ENCODE measurements at regions not wholly inside any gene's neighbourhood (a gene's known extent, or its start where the extent isn't known, plus 50 kb on each side); places are given as distances from the start of the nearest gene placed in this dataset.

DNA sequence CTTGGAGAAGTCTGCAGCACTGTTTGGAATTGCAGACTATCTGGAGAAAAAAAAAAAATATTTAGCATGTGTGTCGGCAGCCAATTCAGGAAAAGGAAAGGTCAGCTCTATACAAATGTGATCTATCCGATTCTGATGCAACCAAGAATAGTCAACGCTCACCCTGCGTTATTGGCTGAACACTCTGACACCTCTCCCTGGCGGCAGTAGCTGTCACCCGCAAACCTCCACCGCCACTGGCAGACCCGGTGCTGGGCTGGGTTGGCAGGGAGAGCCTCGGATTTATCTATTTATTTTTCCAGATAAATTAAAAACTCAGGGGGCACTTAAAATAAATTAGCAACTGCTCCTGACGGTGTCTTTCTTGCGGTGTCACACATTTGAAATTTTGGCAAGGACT, 409.7 kb downstream of the VRK1 start:
- Histone ChIP-seq H3K9me3 (ENCODE audit: control insufficient read depth, insufficient read depth, low read length) (peaks cover 12% of the 10 kb centered on the region), H3K27ac (ENCODE audit: insufficient read depth, low read length) (no peak overlapping the region), H2AK9ac (replicated peaks; ENCODE audit: low read depth, low read length, poor library complexity) (no peak overlapping the region), H3K79me1 (ENCODE audit: low read depth in 1 of 2, low read length in 2 of 2) (no peaks in the 10 kb centered on the region), H2BK15ac (ENCODE audit: low read depth, low read length) (no peak overlapping the region), H3K36me3 (ENCODE audit: control insufficient read depth, insufficient read depth, low read length) (no peaks in the 10 kb centered on the region), H3K14ac (replicated peaks; ENCODE audit: low read depth, low read length) (no peak overlapping the region), H2BK20ac (ENCODE audit: low read depth, low read length) (no peak overlapping the region), H3K27me3 (ENCODE audit: control insufficient read depth, insufficient read depth, low read length) (no peaks in the 10 kb centered on the region), H4K8ac (ENCODE audit: low read depth in 2 of 2, low read length in 2 of 2) (no peak overlapping the region), H3K4me3 (ENCODE audit: insufficient read depth, low read depth, low read length) (no peak overlapping the region), H3K4me1 (ENCODE audit: control insufficient read depth, insufficient read depth, low read length) (no peaks in the 10 kb centered on the region), H3K56ac (ENCODE audit: extremely low read depth, insufficient read depth, low read length) (no peak overlapping the region), H2AFZ (replicated peaks; ENCODE audit: low read length, poor library complexity) (no peak overlapping the region), H3K9ac (ENCODE audit: low read depth, low read length) (no peak overlapping the region), H3K4me2 (ENCODE audit: low read depth, low read length) (no peak overlapping the region), H4K20me1 (ENCODE audit: insufficient read depth, low read length) (no peaks in the 10 kb centered on the region), H3K23ac (ENCODE audit: low read depth, low read length) (no peak overlapping the region), H2BK120ac (ENCODE audit: low read depth, low read length) (no peak overlapping the region), H3K4ac (ENCODE audit: low read depth, low read length) (no peak overlapping the region), H2BK5ac (ENCODE audit: low read depth, low read length, poor library complexity, severe bottlenecking) (no peak overlapping the region), H3K9me1 (ENCODE audit: insufficient read depth, low read length) (no peaks in the 10 kb centered on the region), H4K91ac (ENCODE audit: insufficient read depth, low read depth, low read length) (no peak overlapping the region), H3K18ac (ENCODE audit: low read depth, low read length) (no peak overlapping the region), H4K5ac (ENCODE audit: low read depth, low read length) (no peak overlapping the region), H2AK5ac (ENCODE audit: low read depth, low read length) (no peak overlapping the region)
- no peak for TF ChIP-seq MAZ (IDR thresholded peaks at IDR 0.05; ENCODE audit: borderline replicate concordance, low read depth, low read length)
- TF ChIP-seq RAD21 (IDR thresholded peaks at IDR 0.05; ENCODE audit: low read length): no peak
- no peak for TF ChIP-seq BHLHE40 (IDR thresholded peaks at IDR 0.05; ENCODE audit: low read depth, low read length)
- TF ChIP-seq, protein P1, sequence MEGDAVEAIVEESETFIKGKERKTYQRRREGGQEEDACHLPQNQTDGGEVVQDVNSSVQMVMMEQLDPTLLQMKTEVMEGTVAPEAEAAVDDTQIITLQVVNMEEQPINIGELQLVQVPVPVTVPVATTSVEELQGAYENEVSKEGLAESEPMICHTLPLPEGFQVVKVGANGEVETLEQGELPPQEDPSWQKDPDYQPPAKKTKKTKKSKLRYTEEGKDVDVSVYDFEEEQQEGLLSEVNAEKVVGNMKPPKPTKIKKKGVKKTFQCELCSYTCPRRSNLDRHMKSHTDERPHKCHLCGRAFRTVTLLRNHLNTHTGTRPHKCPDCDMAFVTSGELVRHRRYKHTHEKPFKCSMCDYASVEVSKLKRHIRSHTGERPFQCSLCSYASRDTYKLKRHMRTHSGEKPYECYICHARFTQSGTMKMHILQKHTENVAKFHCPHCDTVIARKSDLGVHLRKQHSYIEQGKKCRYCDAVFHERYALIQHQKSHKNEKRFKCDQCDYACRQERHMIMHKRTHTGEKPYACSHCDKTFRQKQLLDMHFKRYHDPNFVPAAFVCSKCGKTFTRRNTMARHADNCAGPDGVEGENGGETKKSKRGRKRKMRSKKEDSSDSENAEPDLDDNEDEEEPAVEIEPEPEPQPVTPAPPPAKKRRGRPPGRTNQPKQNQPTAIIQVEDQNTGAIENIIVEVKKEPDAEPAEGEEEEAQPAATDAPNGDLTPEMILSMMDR (conservative IDR thresholded peaks at IDR 0.05; ENCODE audit: low read depth, low read length): no peak
- TF ChIP-seq CHD1 (IDR thresholded peaks at IDR 0.05; ENCODE audit: low read depth, low read length): no peak
- no peak for TF ChIP-seq NFE2L2 (IDR thresholded peaks at IDR 0.05; ENCODE audit: low read depth, low read length)
- no peak for TF ChIP-seq MXI1 (IDR thresholded peaks at IDR 0.05; ENCODE audit: borderline replicate concordance, low read depth, low read length)
- no peak for TF ChIP-seq MAFK (IDR thresholded peaks at IDR 0.05; ENCODE audit: low read depth, low read length)
- no peak for TF ChIP-seq POLR2A (IDR thresholded peaks at IDR 0.05; ENCODE audit: low read depth, low read length)
- TF ChIP-seq, protein P2, sequence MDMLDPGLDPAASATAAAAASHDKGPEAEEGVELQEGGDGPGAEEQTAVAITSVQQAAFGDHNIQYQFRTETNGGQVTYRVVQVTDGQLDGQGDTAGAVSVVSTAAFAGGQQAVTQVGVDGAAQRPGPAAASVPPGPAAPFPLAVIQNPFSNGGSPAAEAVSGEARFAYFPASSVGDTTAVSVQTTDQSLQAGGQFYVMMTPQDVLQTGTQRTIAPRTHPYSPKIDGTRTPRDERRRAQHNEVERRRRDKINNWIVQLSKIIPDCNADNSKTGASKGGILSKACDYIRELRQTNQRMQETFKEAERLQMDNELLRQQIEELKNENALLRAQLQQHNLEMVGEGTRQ (IDR thresholded peaks at IDR 0.05; ENCODE audit: low read depth, low read length): no peak
- TF ChIP-seq RCOR1 (IDR thresholded peaks at IDR 0.05; ENCODE audit: insufficient replicate concordance, low read length): no peak
- TF ChIP-seq SMC3 (IDR thresholded peaks at IDR 0.05; ENCODE audit: low read depth, low read length): no peak
- TF ChIP-seq CEBPB (IDR thresholded peaks at IDR 0.05; ENCODE audit: low read depth, low read length): no peak
- dilution Hi-C loops (cut with HindIII; ENCODE audit: low sequenced_read_pairs, unreplicated experiment) (no loop called here), intact Hi-C loops (cut with micrococcal nuclease) (no loop called here), in situ Hi-C loops (cut with MboI; ENCODE audit: low sequenced_read_pairs) (no loop called here)
- 7% methylated on average over 2 of the region's 11 CpGs; no CpG with 5 or more reads in 1 of the 2 experiments for WGBS, 2 experiments (ENCODE audit: extremely low coverage in 2 of 2, insufficient read length in 1 of 2)
- ChIA-PET CTCF (no interaction called here), POLR2A (ENCODE audit: unreplicated experiment) (no interaction called here)
- no TSS peak for BruUV-seq (replicated peaks)
- ATAC-seq (ENCODE audit: low read depth) (no peak), DNase-seq (no peak)

All from IMR-90 (cell line).